Endothelial cell (in vitro differentiated cells): ENCODE measurements at regions not wholly inside any gene's neighbourhood (a gene's known extent, or its start where the extent isn't known, plus 50 kb on each side); places are given as distances from the start of the nearest gene placed in this dataset.

Experiments used
- DNase-seq: peaks from one replicate; pipeline ENCODE4 v3.0.0; 2021; ENCODE audit warnings: low spot score
- H3K27ac Mint-ChIP-seq: one replicate; pipeline ENCODE4 v1.8.0; 2021; ENCODE audit warnings: mixed read lengths, inconsistent platforms; ENCODE audit not compliant: unreplicated experiment
- H3K27me3 Mint-ChIP-seq: one replicate; pipeline ENCODE4 v1.8.0; 2021; ENCODE audit warnings: mild to moderate bottlenecking, moderate library complexity, mixed read lengths, inconsistent platforms; ENCODE audit not compliant: unreplicated experiment
- H3K36me3 Mint-ChIP-seq: one replicate; pipeline ENCODE4 v1.8.0; 2021; ENCODE audit warnings: mild to moderate bottlenecking, low read depth, mixed read lengths, inconsistent platforms; ENCODE audit not compliant: unreplicated experiment
- H3K4me1 Mint-ChIP-seq: one replicate; pipeline ENCODE4 v1.8.0; 2021; ENCODE audit warnings: mild to moderate bottlenecking, mixed read lengths, inconsistent platforms; ENCODE audit not compliant: unreplicated experiment
- H3K4me3 Mint-ChIP-seq: one replicate; pipeline ENCODE4 v1.8.0; 2021; ENCODE audit warnings: mild to moderate bottlenecking, mixed read lengths, inconsistent platforms; ENCODE audit not compliant: unreplicated experiment
- H3K9me3 Mint-ChIP-seq: one replicate; pipeline ENCODE4 v1.8.0; 2021; ENCODE audit warnings: mixed read lengths, inconsistent platforms; ENCODE audit not compliant: unreplicated experiment
- TF ChIP-seq, protein P1 (sequence below): fragments of 200-600 bp; sonication (generic); IDR thresholded peaks from one replicate; pipeline ENCODE4 v1.5.0; 2021; ENCODE audit warnings: antibody characterized with exemption; ENCODE audit not compliant: unreplicated experiment

DNA sequence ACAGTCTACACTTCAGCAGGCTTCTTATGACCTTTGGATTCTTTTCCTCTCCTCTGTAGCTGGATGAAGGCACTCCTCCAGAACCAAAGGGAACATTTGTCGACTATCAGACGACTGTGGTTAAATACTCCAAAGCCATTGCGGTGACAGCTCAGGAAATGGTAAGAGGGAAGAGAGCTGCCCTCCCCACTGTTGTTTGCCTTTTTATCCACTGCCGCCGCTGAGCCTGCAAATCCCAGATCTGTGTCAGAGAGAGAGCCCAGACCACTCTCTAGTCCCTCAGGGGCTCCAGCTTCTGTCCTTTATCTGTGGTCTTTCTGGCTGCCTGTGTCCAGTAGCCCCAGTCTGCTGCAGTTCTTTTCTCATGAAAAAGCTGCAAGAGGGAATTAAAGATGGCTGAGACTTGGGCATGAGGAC, 261.5 kb upstream of the TPM1 start:
- Mint-ChIP-seq H3K27ac (no peak overlapping the region), H3K4me3 (no peak overlapping the region), H3K4me1 (peaks cover 14% of the 10 kb centered on the region), H3K9me3 (no peaks in the 10 kb centered on the region), H3K36me3 (no peaks in the 10 kb centered on the region), H3K27me3 (peaks cover 2% of the 10 kb centered on the region)
- DNase-seq: no peak
- TF ChIP-seq, protein P1, sequence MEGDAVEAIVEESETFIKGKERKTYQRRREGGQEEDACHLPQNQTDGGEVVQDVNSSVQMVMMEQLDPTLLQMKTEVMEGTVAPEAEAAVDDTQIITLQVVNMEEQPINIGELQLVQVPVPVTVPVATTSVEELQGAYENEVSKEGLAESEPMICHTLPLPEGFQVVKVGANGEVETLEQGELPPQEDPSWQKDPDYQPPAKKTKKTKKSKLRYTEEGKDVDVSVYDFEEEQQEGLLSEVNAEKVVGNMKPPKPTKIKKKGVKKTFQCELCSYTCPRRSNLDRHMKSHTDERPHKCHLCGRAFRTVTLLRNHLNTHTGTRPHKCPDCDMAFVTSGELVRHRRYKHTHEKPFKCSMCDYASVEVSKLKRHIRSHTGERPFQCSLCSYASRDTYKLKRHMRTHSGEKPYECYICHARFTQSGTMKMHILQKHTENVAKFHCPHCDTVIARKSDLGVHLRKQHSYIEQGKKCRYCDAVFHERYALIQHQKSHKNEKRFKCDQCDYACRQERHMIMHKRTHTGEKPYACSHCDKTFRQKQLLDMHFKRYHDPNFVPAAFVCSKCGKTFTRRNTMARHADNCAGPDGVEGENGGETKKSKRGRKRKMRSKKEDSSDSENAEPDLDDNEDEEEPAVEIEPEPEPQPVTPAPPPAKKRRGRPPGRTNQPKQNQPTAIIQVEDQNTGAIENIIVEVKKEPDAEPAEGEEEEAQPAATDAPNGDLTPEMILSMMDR: no peak

DNA sequence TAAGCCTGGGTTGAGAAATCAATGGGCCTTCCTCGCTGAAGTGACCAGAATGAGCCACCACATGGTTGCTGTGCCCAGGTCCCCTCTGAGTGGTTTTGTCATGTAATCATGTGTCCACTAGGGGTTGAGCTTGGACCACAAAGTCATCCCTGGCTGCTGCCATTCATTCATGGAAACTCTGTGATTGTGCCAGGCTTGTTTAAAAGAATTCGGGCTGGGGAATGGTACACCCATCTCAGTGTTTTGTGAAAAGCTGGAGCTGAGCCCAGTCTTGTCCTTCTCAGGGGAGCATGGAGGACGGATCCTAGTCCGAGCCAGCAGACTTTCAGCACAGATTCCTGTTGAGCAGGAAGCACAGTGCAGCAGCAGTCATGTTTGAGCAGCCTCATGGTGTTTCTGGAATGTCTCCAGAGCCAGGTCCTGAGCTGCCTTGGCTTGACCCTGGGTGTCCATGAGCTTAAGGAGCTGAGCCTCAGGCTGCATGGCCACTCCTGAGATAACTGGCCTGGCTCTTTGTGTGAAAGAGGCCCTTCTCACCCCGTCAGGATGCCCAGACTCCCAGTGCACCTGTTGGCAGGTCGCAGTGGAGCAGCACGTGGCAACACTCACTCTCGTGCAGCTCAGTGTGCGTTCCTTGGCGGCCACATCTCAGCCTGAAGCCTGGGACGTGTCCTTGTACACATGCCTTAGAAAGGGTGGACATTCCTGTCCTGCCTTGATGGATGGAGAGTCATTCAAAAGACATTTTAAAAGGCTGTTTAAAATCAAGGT, 260.3 kb upstream of the TPM1 start:
- Mint-ChIP-seq H3K27ac (no peak overlapping the region), H3K4me1 (peaks cover 14% of the 10 kb centered on the region), H3K9me3 (no peaks in the 10 kb centered on the region), H3K36me3 (no peaks in the 10 kb centered on the region), H3K27me3 (peaks cover 2% of the 10 kb centered on the region), H3K4me3 (no peak overlapping the region)
- TF ChIP-seq, protein P1: peak; percentile 69
- peak; percentile 56 for DNase-seq

DNA sequence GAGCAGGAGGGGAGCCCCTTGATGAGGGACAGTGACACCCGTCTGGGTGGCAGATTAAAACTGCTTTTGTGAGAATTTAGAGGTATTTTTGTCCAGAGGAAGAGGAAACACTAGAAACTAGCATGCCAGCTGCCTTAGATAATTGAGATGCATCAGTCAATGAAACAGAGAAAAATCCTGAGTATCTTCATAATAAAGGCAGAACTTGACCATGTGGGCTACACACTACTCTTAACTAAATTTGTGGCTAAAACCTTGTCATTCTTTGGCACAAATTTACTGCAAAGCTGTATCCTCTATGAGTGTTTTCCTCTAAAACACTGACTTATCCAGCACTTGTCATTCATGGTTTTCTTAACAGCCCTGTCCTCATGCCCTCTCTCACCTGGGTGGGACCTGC, 259.7 kb upstream of the TPM1 start:
- Mint-ChIP-seq H3K4me3 (no peak overlapping the region), H3K36me3 (no peaks in the 10 kb centered on the region), H3K27me3 (peaks cover 2% of the 10 kb centered on the region), H3K4me1 (peaks cover 14% of the 10 kb centered on the region), H3K9me3 (no peaks in the 10 kb centered on the region), H3K27ac (no peak overlapping the region)
- no peak for DNase-seq
- TF ChIP-seq, protein P1: no peak

DNA sequence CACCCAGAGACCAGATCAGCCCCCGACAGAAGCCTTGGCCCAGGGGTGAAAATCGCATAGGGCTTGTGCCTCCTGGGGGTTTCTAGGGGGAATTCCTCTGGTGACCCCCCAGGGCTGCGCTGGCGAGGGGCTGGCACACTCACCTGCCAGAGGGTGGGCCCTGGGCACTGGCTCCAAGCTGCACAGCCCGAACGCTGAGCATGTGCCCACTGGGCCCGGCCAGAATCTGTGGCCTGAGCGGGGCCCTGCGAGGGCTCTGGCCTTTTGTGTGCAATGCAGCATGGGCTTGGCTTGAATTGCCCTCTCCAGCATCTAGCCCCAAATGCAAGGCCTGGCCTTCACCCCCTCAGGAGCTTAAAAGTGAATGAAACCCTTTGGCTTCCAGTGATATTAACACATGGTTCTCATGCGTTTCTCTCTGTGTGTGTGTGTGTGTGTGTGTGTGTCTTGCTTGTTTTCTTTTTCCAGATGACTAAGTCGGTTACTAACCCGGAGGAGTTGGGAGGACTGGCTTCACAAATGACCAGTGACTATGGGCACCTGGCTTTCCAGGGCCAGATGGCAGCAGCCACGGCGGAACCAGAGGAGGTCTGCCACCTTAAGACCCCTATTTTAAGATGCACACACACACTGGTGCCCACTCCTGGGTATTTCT, 259.1 kb upstream of the TPM1 start:
- Mint-ChIP-seq H3K27ac (no peak overlapping the region), H3K27me3 (peaks cover 2% of the 10 kb centered on the region), H3K36me3 (no peaks in the 10 kb centered on the region), H3K9me3 (no peaks in the 10 kb centered on the region), H3K4me3 (no peak overlapping the region), H3K4me1 (peaks cover 14% of the 10 kb centered on the region)
- TF ChIP-seq, protein P1: no peak
- no peak for DNase-seq
